ENCODE measurements at regions not wholly inside any gene's neighbourhood (a gene's known extent, or its start where the extent isn't known, plus 50 kb on each side); places are given as distances from the start of the nearest gene placed in this dataset.
A peak's percentile ranks its signal among the peaks of the same experiment; 100 is the strongest.
"Not testable (repeated sequence)": the region's sequence is repeated elsewhere in the genome, so short reads cannot be mapped to it uniquely, and the experiment has no call there.

- no peak overlapping the region for H3K4me3 ChIP-seq
- DNase-seq (ENCODE audit: low spot score in 2 of 2) = no peak
- in situ Hi-C loops (cut with MboI; ENCODE audit: low sequenced_read_pairs) = no loop called here
These were observed 83.6 kb upstream of the RGS1 start for GRCh38 chr1:192491804-192492554.

GRCh38 chr1:192493584-192493983 is 82.0 kb upstream of the RGS1 start:
- H3K27me3 ChIP-seq (ENCODE audit: low read depth) = no peaks in the 10 kb centered on the region
- H3K36me3 ChIP-seq (replicated peaks) = no peaks in the 10 kb centered on the region
- H3K4me1 ChIP-seq = peaks cover 2% of the 10 kb centered on the region; the same call in 1 of the 2 replicates
- no peak for DNase-seq (ENCODE audit: low spot score in 2 of 2)
- no peaks in the 10 kb centered on the region for H3K9me3 ChIP-seq
- in situ Hi-C loops (cut with MboI; ENCODE audit: low sequenced_read_pairs) = no loop called here
- no peak overlapping the region for H3K4me3 ChIP-seq

More at GRCh38 chr1:192491804-192492554, 83.6 kb upstream of the RGS1 start:
- Histone ChIP-seq H3K27me3 (ENCODE audit: low read depth) (no peaks in the 10 kb centered on the region), H3K36me3 (replicated peaks) (no peaks in the 10 kb centered on the region), H3K9me3 (no peaks in the 10 kb centered on the region), H3K4me1 (peaks cover 10% of the 10 kb centered on the region)

DNA sequence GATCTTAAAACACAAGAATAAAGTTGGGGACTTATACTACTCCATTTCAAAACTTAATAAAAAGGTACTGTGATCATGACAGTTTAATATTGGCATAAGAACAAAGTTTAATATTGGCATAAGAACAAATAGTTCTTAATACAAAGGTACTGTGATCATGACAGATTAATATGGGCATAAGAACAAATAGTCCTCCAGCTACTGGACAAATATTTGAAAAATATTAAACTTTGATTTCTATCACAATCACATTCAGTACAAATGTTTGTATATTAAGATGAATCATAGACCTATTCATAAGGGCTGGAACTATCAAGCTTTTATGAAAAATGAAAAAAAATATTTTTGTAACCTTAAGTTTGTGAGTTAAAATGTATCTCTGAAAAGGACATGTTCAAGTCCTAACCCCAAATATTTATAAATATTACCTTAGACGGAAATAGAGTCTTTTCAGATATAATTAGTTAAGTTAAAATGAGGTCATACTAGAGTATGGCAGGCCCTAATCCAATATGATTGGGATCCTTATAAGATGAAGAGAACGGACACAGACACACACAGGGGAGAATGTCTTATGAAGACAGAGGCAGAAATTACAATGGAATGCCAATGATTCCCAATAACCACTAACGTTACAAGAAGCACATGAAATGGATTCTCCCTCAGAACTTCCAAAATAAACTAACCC is 79.1 kb upstream of the RGS1 start:
- no peaks in the 10 kb centered on the region for H3K36me3 ChIP-seq (replicated peaks)
- no peaks in the 10 kb centered on the region for H3K9me3 ChIP-seq
- no peaks in the 10 kb centered on the region for H3K4me1 ChIP-seq
- H3K27me3 ChIP-seq (ENCODE audit: low read depth) = no peaks in the 10 kb centered on the region
- in situ Hi-C loops (cut with MboI; ENCODE audit: low sequenced_read_pairs) = no loop called here
- H3K4me3 ChIP-seq = no peak overlapping the region
- no peak for DNase-seq (ENCODE audit: low spot score in 2 of 2)

- Histone ChIP-seq H3K4me3 (no peak overlapping the region), H3K27me3 (ENCODE audit: low read depth) (no peaks in the 10 kb centered on the region), H3K9me3 (no peaks in the 10 kb centered on the region), H3K36me3 (replicated peaks) (no peaks in the 10 kb centered on the region), H3K4me1 (no peaks in the 10 kb centered on the region)
- DNase-seq (ENCODE audit: low spot score in 2 of 2) = no peak
- in situ Hi-C loops (cut with MboI; ENCODE audit: low sequenced_read_pairs) = no loop called here
These were observed 78.3 kb upstream of the RGS1 start for GRCh38 chr1:192497214-192497794.

GRCh38 chr1:192498092-192498491 is 77.5 kb upstream of the RGS1 start:
- H3K27me3 ChIP-seq (ENCODE audit: low read depth); H3K4me1 ChIP-seq; H3K9me3 ChIP-seq; DNase-seq (ENCODE audit: low spot score in 2 of 2); H3K4me3 ChIP-seq; in situ Hi-C loops (cut with MboI; ENCODE audit: low sequenced_read_pairs); H3K36me3 ChIP-seq (replicated peaks): not testable (repeated sequence)

DNA sequence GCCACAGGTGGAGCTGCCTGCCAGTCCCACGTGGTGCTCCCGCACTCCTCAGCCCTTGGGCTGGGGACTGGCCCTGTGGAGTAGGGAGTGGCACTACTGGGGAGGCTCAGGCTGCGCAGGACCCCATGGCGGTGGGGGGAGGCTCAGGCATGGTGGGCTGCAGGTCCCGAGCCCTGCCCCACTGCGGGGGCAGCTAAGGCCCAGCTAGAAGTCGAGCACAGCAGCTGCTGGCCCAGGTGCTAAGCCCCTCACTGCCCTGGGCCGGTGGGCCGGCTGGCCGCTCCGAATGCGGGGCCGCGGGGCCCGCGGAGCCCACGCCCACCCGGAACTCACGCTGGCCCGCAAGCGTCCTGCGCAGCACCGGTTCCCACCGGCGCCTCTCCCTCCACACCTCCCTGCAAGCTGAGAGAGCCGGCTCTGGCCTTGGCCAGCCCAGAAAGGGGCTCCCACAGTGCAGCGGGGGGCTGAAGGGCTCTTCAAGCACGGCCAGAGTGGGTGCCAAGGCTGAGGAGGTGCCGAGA is 76.5 kb upstream of the RGS1 start:
- in situ Hi-C loops (cut with MboI; ENCODE audit: low sequenced_read_pairs) = not testable (repeated sequence)

DNA sequence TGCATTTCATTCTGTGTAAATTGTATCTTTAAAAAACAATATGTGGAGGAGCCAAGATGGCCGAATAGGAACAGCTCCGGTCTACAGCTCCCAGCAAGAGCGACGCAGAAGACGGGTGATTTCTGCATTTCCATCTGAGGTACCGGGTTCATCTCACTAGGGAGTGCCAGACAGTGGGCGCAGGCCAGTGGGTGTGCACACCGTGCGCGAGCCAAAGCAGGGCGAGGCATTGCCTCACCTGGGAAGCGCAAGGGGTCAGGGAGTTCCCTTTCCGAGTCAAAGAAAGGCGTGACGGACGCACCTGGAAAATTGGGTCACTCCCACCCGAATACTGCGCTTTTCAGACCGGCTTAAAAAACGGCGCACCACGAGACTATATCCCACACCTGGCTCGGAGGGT is 75.0 kb upstream of the RGS1 start:
- H3K27me3 ChIP-seq (ENCODE audit: low read depth); H3K9me3 ChIP-seq; H3K4me1 ChIP-seq; H3K4me3 ChIP-seq; H3K36me3 ChIP-seq (replicated peaks); in situ Hi-C loops (cut with MboI; ENCODE audit: low sequenced_read_pairs); DNase-seq (ENCODE audit: low spot score in 2 of 2): not testable (repeated sequence)

More for the DNA sequence above, 76.5 kb upstream of the RGS1 start:
- not testable (repeated sequence) for H3K36me3 ChIP-seq (replicated peaks); H3K4me1 ChIP-seq; H3K4me3 ChIP-seq; H3K9me3 ChIP-seq; H3K27me3 ChIP-seq (ENCODE audit: low read depth); DNase-seq (ENCODE audit: low spot score in 2 of 2)

- Histone ChIP-seq H3K9me3 (no peaks in the 10 kb centered on the region), H3K4me3 (no peak overlapping the region), H3K4me1 (no peaks in the 10 kb centered on the region), H3K27me3 (ENCODE audit: low read depth) (no peaks in the 10 kb centered on the region), H3K36me3 (replicated peaks) (no peaks in the 10 kb centered on the region)
- in situ Hi-C loops (cut with MboI; ENCODE audit: low sequenced_read_pairs) = no loop called here
- DNase-seq (ENCODE audit: low spot score in 2 of 2) = peak; percentile 45 to 62
These were observed 68.8 kb upstream of the RGS1 start for GRCh38 chr1:192506741-192507155.

GRCh38 chr1:192512426-192513162 is 63.0 kb upstream of the RGS1 start:
- Histone ChIP-seq H3K36me3 (replicated peaks) (no peaks in the 10 kb centered on the region), H3K4me1 (peaks cover 18% of the 10 kb centered on the region), H3K9me3 (no peaks in the 10 kb centered on the region), H3K4me3 (no peak overlapping the region), H3K27me3 (ENCODE audit: low read depth) (no peaks in the 10 kb centered on the region)
- no peak for DNase-seq (ENCODE audit: low spot score in 2 of 2)
- in situ Hi-C loops (cut with MboI; ENCODE audit: low sequenced_read_pairs) = no loop called here

DNA sequence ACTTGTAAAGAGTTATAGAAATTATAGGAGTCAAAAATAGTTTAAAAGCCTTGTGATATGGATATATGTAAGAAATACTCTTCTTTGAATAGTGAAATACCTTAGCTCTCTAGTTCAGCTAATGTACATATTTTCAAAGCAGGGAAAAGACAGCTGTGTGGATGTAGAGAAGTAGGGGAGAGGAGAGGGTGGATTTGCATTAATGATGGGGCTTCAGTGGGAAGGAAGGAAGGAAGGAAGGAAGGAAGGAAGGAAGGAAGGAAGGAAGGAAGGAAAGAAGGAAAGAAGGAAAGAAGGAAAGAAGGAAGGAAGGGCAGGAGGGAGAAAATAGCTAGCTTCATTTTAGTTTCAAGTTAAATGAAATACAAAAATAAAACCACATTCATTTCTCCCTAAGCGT is 62.4 kb upstream of the RGS1 start:
- no peaks in the 10 kb centered on the region for H3K9me3 ChIP-seq
- peaks cover 18% of the 10 kb centered on the region for H3K4me1 ChIP-seq
- DNase-seq (ENCODE audit: low spot score in 2 of 2) = no peak
- in situ Hi-C loops (cut with MboI; ENCODE audit: low sequenced_read_pairs) = no loop called here
- H3K36me3 ChIP-seq (replicated peaks) = no peaks in the 10 kb centered on the region
- no peaks in the 10 kb centered on the region for H3K27me3 ChIP-seq (ENCODE audit: low read depth)
- H3K4me3 ChIP-seq = no peak overlapping the region

DNA sequence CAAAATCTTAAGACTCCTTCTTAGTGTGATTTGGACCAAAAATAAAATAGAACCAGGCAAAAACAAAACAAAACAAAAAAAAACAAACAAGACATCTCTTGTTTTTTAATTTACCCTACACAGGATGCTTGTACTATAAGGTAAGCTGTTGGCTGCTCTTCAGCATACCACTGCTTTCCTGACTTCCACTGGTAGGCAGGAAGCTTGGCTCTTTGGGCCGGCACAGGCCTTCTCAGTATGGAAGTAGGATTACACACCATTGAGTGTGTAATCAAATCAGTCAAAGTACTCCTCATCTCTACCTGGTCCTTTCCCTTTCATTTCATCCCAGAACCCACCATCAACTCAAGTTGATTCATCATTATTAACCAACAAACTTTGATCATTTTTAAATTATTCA is 61.9 kb upstream of the RGS1 start:
- H3K4me1 ChIP-seq = peaks cover 18% of the 10 kb centered on the region
- in situ Hi-C loops (cut with MboI; ENCODE audit: low sequenced_read_pairs) = no loop called here

GRCh38 chr1:192516776-192517297 is 58.7 kb upstream of the RGS1 start:
- no peaks in the 10 kb centered on the region for H3K36me3 ChIP-seq (replicated peaks)
- in situ Hi-C loops (cut with MboI; ENCODE audit: low sequenced_read_pairs) = no loop called here
- peak in 1 of 2 experiments; percentile 56 for DNase-seq (ENCODE audit: low spot score in 2 of 2)
- peaks cover 17% of the 10 kb centered on the region for H3K4me1 ChIP-seq
- no peaks in the 10 kb centered on the region for H3K27me3 ChIP-seq (ENCODE audit: low read depth)
- H3K4me3 ChIP-seq = no peak overlapping the region
- H3K9me3 ChIP-seq = no peaks in the 10 kb centered on the region

More for the DNA sequence above, 61.9 kb upstream of the RGS1 start:
- no peak for DNase-seq (ENCODE audit: low spot score in 2 of 2)
- H3K27me3 ChIP-seq (ENCODE audit: low read depth) = no peaks in the 10 kb centered on the region
- H3K4me3 ChIP-seq = no peak overlapping the region
- H3K9me3 ChIP-seq = no peaks in the 10 kb centered on the region
- H3K36me3 ChIP-seq (replicated peaks) = no peaks in the 10 kb centered on the region

DNA sequence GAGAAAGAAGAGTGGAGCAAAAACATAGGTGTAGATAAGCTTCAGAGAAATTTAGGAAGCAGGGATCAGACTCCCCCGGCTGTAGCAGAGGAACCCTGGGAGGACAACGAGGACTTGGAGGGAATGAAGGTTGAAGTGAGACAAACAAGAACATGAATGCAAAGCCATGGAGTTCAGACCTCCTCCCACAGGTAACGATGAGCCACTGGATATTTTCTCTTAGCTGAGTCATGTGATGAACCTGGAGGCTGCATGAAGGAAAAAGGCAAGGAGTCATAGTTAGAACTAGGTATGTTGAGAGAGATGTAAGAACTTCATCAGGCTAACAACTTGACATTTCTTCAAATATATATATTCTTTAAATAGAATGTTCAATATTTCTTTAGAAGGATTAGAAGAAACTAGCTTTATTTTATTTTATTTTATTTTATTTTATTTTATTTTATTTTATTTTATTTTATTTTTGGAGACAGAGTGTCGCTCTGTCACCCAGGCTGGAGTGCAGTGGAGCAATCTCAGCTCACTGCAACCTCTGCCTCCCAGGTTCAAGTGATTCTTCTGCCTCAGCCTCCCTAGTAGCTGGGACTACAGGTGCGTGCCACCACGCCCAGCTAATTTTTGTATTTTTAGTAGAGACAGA is 57.7 kb upstream of the RGS1 start:
- H3K27me3 ChIP-seq (ENCODE audit: low read depth); in situ Hi-C loops (cut with MboI; ENCODE audit: low sequenced_read_pairs); H3K4me3 ChIP-seq; H3K4me1 ChIP-seq; H3K9me3 ChIP-seq; H3K36me3 ChIP-seq (replicated peaks); DNase-seq (ENCODE audit: low spot score in 2 of 2): not testable (repeated sequence)

All from HAP-1 (cell line).